ENCODE measurements at regions not wholly inside any gene's neighbourhood (a gene's known extent, or its start where the extent isn't known, plus 50 kb on each side); places are given as distances from the start of the nearest gene placed in this dataset.
"Not testable (repeated sequence)": the region's sequence is repeated elsewhere in the genome, so short reads cannot be mapped to it uniquely, and the experiment has no call there.

DNA sequence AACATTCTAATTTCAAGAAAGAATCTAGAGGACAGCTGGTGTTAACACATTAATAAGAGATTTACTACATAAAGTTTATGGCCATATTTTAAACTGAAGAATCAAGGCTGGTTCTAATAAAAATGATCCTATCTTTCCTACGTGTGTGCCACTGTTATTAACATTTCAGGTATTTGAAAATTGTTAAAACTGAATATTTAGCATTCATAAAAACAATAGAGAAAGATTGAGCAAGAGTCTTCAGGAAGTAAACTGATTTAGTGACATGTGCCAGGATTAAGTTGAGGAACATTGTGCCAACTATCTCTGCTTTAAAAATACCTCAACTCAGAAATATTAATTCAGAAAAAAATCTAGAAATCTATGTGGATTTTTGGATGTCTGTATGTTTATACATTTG is 810.1 kb downstream of the FAT4 start:
- no peak overlapping the region for H3K4me3 ChIP-seq (ENCODE audit: low read depth, low read length)
- DNase-seq (ENCODE audit: low read depth), result no peak

GRCh38 chr4:126130215-126130614 is 815.5 kb downstream of the FAT4 start:
- no peak for DNase-seq (ENCODE audit: low read depth)
- no peak overlapping the region for H3K4me3 ChIP-seq (ENCODE audit: low read depth, low read length)

- H3K4me3 ChIP-seq (ENCODE audit: low read depth, low read length), result no peak overlapping the region
- no peak for DNase-seq (ENCODE audit: low read depth)
Measured at GRCh38 chr4:126136922-126137781, 822.4 kb downstream of the FAT4 start.

DNA sequence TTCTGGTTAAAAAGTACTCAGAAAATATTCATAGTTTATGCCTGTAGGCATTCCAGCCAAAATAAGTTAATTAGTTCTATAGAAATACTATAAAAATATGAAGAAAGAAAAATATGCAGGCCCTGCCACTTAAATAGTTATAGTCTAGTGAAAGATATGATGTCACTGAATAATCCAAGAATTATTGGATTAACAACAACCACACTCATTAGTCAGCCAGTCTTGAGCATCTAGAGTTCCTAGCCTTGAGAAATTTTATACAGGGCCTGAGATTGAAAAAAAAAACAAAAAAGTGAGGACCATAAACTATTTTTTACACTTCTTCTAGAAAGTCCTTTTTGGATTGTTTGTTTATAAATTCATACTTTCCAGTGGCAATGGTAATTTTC is 823.0 kb downstream of the FAT4 start:
- no peak overlapping the region for H3K4me3 ChIP-seq (ENCODE audit: low read depth, low read length)
- DNase-seq (ENCODE audit: low read depth), result no peak

GRCh38 chr4:126144543-126145237 is 829.9 kb downstream of the FAT4 start:
- no peak overlapping the region for H3K4me3 ChIP-seq (ENCODE audit: low read depth, low read length)
- DNase-seq (ENCODE audit: low read depth), result no peak

- H3K4me3 ChIP-seq (ENCODE audit: low read depth, low read length), result no peak overlapping the region
- DNase-seq (ENCODE audit: low read depth), result no peak
Measured at GRCh38 chr4:126168484-126168883, 853.7 kb downstream of the FAT4 start.

GRCh38 chr4:126172126-126172525 is 857.4 kb downstream of the FAT4 start:
- H3K4me3 ChIP-seq (ENCODE audit: low read depth, low read length), result no peak overlapping the region
- no peak for DNase-seq (ENCODE audit: low read depth)

DNA sequence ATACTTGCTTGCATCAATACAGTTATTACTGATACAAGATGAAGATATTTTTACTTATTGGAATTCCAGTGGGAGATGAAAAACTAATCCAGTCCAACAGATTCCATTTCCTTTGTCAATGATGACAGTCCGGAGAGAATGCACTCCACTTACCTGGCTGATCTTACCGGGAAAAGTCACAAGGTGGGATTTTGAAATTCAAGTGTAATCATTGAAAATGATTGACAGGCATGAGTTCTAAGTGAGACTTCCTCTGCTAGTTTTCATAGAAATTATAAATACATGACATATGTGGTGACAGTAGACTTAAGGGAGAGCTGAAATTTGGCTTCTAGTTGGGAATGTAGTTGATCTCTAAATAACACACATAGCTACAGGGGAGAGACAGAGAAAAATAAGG is 859.9 kb downstream of the FAT4 start:
- no peak overlapping the region for H3K4me3 ChIP-seq (ENCODE audit: low read depth, low read length)
- no peak for DNase-seq (ENCODE audit: low read depth)

- DNase-seq (ENCODE audit: low read depth), result no peak
- no peak overlapping the region for H3K4me3 ChIP-seq (ENCODE audit: low read depth, low read length)
Measured at GRCh38 chr4:126180642-126181041, 865.9 kb downstream of the FAT4 start.

GRCh38 chr4:126182336-126182735 is 867.6 kb downstream of the FAT4 start:
- no peak overlapping the region for H3K4me3 ChIP-seq (ENCODE audit: low read depth, low read length)
- no peak for DNase-seq (ENCODE audit: low read depth)

- no peak for DNase-seq (ENCODE audit: low read depth)
- H3K4me3 ChIP-seq (ENCODE audit: low read depth, low read length), result no peak overlapping the region
Measured at GRCh38 chr4:126182786-126183185, 868.0 kb downstream of the FAT4 start.

GRCh38 chr4:126183206-126183605 is 868.5 kb downstream of the FAT4 start:
- no peak overlapping the region for H3K4me3 ChIP-seq (ENCODE audit: low read depth, low read length)
- DNase-seq (ENCODE audit: low read depth), result no peak

GRCh38 chr4:126191536-126191935 is 876.8 kb downstream of the FAT4 start:
- H3K4me3 ChIP-seq (ENCODE audit: low read depth, low read length), result no peak overlapping the region
- no peak for DNase-seq (ENCODE audit: low read depth)

- no peak overlapping the region for H3K4me3 ChIP-seq (ENCODE audit: low read depth, low read length)
- no peak for DNase-seq (ENCODE audit: low read depth)
Measured at GRCh38 chr4:126192506-126192905, 877.8 kb downstream of the FAT4 start.

DNA sequence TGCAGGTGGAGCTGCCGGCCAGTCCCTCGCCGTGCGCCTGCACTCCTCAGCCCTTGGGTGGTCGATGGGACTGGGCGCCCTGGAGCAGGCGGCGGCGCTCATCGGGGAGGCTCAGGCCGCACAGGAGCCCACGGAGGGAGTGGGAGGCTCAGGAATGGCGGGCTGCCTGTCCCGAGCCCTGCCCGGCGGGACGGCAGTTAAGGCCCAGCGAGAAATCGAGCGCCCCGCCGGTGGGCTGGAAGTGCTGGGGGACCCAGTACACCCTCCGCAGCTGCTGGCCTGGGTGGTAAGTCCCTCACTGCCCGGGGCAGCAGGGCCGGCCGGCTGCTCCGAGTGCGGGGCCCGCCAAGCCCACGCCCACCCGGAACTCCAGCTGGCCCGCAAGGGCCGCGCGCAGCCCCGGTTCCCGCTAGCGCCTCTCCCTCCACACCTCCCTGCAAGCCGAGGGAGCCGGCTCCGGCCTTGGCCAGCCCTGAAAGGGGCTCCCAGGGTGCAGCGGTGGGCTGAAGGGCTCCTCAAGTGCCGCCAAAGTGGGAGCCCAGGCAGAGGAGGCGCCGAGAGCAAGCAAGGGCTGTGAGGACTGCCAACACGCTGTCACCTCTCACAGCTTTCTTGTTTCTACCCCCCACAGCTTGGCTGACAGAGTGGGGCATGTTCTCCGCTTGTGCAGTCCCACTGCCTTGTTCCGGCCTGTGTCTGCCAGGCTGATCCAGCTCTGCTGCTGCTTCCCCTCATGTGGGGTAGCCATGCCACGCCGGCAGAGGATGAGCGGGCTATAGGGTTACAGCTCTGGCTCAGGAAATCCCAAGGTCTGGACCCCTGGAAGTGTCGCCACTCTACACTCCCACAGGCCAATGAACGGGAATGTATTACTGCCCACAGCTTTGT is 886.7 kb downstream of the FAT4 start:
- DNase-seq (ENCODE audit: low read depth); H3K4me3 ChIP-seq (ENCODE audit: low read depth, low read length): not testable (repeated sequence)

DNA sequence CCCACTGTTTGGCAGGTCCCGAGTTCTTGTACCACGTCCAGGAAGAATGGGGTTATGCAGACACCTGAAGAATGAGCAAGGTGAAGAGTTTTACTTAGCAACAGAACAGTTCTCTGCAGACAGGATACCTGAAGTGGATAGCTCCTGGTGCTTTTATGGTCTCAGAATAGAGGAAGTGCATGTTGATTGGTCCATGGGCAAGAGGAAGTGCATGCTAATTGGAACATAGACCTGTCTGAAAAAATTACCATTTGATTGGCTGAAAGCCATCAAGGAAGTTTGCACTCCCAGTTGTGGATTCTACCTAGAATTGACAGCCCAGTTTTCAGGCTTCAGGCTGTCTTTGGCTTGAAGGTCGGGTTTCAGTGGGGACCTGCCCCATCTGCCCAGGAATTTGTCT is 887.5 kb downstream of the FAT4 start:
- no peak for DNase-seq (ENCODE audit: low read depth)
- no peak overlapping the region for H3K4me3 ChIP-seq (ENCODE audit: low read depth, low read length)

GRCh38 chr4:126207910-126208309 is 893.2 kb downstream of the FAT4 start:
- no peak for DNase-seq (ENCODE audit: low read depth)
- H3K4me3 ChIP-seq (ENCODE audit: low read depth, low read length), result no peak overlapping the region

DNA sequence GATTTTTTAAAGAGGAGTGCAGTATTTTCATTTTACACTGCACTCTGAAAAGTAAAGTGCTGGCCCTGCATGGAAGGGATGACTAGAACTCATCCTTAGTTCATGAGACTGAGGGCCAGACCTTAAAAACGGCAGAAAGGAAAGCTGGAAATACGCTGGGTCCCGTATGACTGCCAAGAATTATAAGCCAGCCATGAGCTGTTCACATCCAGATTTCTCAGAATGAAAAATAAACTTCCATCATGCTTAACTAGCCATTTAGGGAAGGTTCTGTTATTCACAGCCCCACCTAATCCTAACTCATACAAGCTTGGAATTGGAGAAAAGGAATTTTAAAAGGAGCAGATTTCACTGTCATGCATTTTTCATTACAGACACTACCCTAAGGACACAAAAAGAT is 894.4 kb downstream of the FAT4 start:
- no peak overlapping the region for H3K4me3 ChIP-seq (ENCODE audit: low read depth, low read length)
- DNase-seq (ENCODE audit: low read depth), result no peak

DNA sequence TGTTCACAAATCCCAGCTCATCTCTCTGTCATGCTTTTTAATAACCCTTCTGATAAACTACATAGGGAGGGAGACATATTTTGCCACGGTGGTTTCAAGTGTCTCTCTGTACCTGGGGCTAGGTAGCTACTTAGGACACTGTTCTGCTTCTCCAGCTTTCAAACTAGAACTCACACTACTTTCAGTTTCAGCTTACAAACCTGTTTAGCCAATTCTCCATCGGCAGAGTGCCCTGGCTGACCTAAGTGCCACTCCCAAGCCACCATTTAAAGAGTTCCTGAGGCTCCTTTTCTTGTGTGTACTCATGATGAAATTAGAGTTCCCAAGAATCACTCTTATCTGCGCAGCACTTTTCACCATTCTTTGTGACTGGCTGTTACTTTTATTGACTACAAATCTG is 899.2 kb downstream of the FAT4 start:
- no peak for DNase-seq (ENCODE audit: low read depth)
- no peak overlapping the region for H3K4me3 ChIP-seq (ENCODE audit: low read depth, low read length)

- DNase-seq (ENCODE audit: low read depth), result no peak
- H3K4me3 ChIP-seq (ENCODE audit: low read depth, low read length), result no peak overlapping the region
Measured at GRCh38 chr4:126215759-126216158, 901.0 kb downstream of the FAT4 start.
